ENCODE measurements at regions not wholly inside any gene's neighbourhood (a gene's known extent, or its start where the extent isn't known, plus 50 kb on each side); places are given as distances from the start of the nearest gene placed in this dataset.

DNA sequence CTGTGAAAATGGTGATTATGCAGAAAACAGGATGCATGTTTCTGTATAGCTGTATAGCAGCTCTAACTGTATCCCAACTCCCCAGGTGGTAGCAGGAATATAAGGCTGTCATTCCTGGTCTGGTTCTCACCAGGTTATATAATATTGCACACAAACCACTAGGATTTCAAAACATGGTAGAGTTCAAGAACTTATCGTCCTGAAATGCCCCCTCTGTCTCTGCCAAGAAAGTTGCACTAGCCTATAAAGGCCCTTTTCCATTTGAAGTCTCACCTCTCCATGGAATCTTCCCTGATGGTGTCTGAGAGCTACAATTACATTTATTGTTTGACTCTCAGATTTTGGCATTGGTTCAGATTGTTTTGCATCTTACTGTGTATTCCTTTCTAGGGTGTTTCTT is 184.9 kb upstream of the FAM78B start:
- no peak overlapping the region for H3K27ac ChIP-seq
- TF ChIP-seq, protein P1, sequence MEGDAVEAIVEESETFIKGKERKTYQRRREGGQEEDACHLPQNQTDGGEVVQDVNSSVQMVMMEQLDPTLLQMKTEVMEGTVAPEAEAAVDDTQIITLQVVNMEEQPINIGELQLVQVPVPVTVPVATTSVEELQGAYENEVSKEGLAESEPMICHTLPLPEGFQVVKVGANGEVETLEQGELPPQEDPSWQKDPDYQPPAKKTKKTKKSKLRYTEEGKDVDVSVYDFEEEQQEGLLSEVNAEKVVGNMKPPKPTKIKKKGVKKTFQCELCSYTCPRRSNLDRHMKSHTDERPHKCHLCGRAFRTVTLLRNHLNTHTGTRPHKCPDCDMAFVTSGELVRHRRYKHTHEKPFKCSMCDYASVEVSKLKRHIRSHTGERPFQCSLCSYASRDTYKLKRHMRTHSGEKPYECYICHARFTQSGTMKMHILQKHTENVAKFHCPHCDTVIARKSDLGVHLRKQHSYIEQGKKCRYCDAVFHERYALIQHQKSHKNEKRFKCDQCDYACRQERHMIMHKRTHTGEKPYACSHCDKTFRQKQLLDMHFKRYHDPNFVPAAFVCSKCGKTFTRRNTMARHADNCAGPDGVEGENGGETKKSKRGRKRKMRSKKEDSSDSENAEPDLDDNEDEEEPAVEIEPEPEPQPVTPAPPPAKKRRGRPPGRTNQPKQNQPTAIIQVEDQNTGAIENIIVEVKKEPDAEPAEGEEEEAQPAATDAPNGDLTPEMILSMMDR (conservative IDR thresholded peaks at IDR 0.05; ENCODE audit: low read depth): no peak
- POLR2A ChIA-PET (ENCODE audit: low non-redundant PET): no interaction called here
- CTCF ChIA-PET: no interaction called here
- DNase-seq (ENCODE audit: low spot score): no peak

DNA sequence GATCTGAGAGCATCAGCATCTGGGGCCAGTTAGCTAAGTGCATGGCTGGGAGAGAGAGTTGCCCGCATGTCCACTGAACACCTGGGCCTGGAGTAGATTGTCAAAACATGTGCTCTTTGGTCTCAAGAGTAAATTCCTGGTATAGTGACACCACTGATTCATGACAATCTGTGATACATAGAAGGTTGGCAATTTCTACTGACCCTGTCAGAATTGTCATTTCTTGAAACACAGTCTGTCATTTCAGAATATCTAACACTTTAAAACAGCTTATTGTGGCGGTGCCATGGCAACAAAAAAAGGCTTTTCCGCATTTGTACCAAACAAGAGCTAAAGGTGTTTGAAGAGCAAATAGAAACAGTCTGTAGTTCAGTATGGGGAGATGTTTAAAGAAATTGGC is 186.4 kb upstream of the FAM78B start:
- ChIA-PET POLR2A (ENCODE audit: low non-redundant PET) (no interaction called here), CTCF (interaction anchor here (0.6 kb wide), 1 partner anchor 181 kb away, joined by 3 read pairs; no protein-coding TSS in a partner anchor)
- no peak overlapping the region for H3K27ac ChIP-seq
- TF ChIP-seq, protein P1 (conservative IDR thresholded peaks at IDR 0.05; ENCODE audit: low read depth): no peak
- DNase-seq (ENCODE audit: low spot score): no peak

DNA sequence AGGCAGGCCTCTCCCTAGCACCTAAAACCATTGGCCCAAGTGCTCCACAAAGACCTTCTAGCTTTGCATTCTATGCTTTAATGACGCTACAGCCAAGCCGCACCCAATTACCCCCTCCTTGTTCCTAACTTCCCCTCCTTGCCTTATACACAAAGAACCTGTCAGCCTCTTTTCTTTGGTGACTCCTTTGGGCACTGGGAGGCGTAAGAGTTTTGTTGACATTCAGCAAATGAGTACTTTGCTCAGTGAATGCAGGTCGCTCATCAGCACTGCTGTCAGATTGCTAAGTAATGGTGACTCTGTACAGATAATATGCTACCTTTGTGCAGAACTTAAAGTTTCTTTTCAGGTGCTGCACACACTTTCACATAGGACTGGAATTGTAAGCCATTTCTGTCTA is 187.6 kb upstream of the FAM78B start:
- no peak overlapping the region for H3K27ac ChIP-seq
- POLR2A ChIA-PET (ENCODE audit: low non-redundant PET): no interaction called here
- CTCF ChIA-PET: interaction anchor here (0.6 kb wide), 1 partner anchor 322 kb away, joined by 3 read pairs; no protein-coding TSS in a partner anchor
- no peak for DNase-seq (ENCODE audit: low spot score)
- TF ChIP-seq, protein P1 (conservative IDR thresholded peaks at IDR 0.05; ENCODE audit: low read depth): no peak

DNA sequence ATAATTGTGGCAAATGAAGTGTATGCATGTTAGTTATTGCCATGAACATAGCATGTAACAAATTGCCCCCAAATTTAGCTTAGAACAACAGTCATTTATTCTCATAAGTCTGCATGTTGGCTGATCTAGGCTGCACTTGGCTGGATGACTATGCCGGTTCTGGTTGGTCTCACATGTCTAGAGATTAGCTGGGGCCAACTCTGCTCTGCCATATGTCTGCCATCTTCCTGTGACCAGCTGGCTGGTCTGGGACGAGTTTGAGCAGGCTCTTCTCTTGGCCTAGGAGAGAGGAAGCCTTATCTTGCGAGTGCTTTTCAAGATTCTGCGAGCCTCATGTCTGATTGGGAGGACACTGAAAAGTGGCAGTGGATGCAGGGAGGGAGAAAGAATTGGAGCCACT is 198.3 kb upstream of the FAM78B start:
- ChIA-PET CTCF (no interaction called here), POLR2A (ENCODE audit: low non-redundant PET) (no interaction called here)
- H3K27ac ChIP-seq: no peak overlapping the region
- TF ChIP-seq, protein P1 (conservative IDR thresholded peaks at IDR 0.05; ENCODE audit: low read depth): no peak
- DNase-seq (ENCODE audit: low spot score): no peak

DNA sequence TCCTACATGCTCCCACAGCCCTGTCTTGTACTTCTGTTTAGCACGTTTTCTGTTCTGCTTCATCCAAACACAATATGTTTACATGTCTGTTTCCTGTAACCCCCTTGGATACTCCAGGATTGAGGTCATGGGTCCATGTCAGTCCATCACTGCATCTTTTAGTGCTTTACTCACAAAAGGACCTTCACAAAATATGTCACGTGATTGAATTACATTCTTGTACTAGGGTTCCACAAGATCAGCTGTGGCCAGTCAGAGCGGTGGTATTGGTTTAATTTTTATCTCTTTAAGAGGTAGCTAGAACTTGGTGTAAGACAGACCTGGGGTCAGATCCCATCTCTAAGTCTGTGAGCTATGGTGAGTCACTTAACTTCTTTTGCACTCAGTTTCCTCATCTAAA is 201.2 kb upstream of the FAM78B start:
- TF ChIP-seq, protein P1 (conservative IDR thresholded peaks at IDR 0.05; ENCODE audit: low read depth): no peak
- no peak for DNase-seq (ENCODE audit: low spot score)
- CTCF ChIA-PET: no interaction called here
- H3K27ac ChIP-seq: no peak overlapping the region
- POLR2A ChIA-PET (ENCODE audit: low non-redundant PET): no interaction called here

DNA sequence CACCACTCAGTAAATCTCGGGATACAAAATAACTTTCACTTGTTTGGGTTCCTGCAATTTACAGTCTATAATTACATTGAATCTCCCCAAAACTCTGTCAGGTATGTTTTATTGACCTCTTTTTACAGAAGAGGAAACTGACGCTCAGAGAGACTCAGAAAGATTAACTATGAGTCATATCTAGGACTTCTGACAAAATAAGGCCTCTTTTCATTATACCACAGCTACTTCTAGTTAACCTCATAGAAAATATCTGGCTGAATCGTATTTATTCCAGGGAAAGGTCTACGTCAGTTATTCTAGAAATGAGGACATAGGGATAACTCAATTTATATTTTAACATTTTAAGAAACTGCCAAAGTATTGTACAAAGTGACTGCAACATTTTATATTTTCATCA is 211.1 kb upstream of the FAM78B start:
- H3K27ac ChIP-seq: no peak overlapping the region
- POLR2A ChIA-PET (ENCODE audit: low non-redundant PET): no interaction called here

More for the DNA sequence above, 211.1 kb upstream of the FAM78B start:
- DNase-seq (ENCODE audit: low spot score): no peak
- TF ChIP-seq, protein P1 (conservative IDR thresholded peaks at IDR 0.05; ENCODE audit: low read depth): no peak
- CTCF ChIA-PET: no interaction called here

Measured in RWPE1 (cell line).